Endothelial cell of umbilical vein (primary cell): ENCODE measurements at regions not wholly inside any gene's neighbourhood (a gene's known extent, or its start where the extent isn't known, plus 50 kb on each side); places are given as distances from the start of the nearest gene placed in this dataset.

Experiments used
- BruUV-seq: library from RNA; stranded (reverse); fragments of 400-500 nt; replicated peaks from 2 replicates; lab custom pipeline; 2021; lab: Mats Ljungman, UMichigan
- CTCF ChIA-PET: fragments of 300-600, 350-600 bp; sonication (Branson Sonifier 250); formaldehyde crosslinking; loops from one replicate; lab custom pipeline; 2021; ENCODE audit warnings: antibody characterized with exemption, inconsistent platforms; lab: Charles Lee
- POLR2A ChIA-PET: fragments of 300-600, 350-600 bp; sonication (Branson Sonifier 250); formaldehyde crosslinking; loops from one replicate; lab custom pipeline; 2021; ENCODE audit warnings: antibody characterized with exemption, inconsistent platforms; lab: Charles Lee
- DNase-seq: peaks from one replicate; pipeline ENCODE4 v3.0.0-alpha.2; 2011; ENCODE audit warnings: low read depth, low spot score
- FAIRE-seq: peaks from 2 replicates; lab custom pipeline; 2011; peaks lifted over from hg19 to GRCh38; lab: Jason Lieb, UNC
- H2AFZ ChIP-seq: 2 replicates; pipeline ENCODE4 v1.6.0; 2012; ENCODE audit warnings: low read depth, low read length, control low read depth, inconsistent platforms
- H3K27ac ChIP-seq: 2 replicates; pipeline ENCODE4 v1.5.1; 2011; ENCODE audit warnings: low read depth, mild to moderate bottlenecking, control low read depth, low read length, moderate library complexity; ENCODE audit not compliant: insufficient read depth
- H3K27me3 ChIP-seq, 2 experiments: 2 replicates each; pipeline versions ENCODE4 v1.6.0 to v1.6.1; 2011; ENCODE audit warnings: low read length in 2 of 2, mixed read lengths in 1 of 2; ENCODE audit not compliant: control insufficient read depth in 2 of 2, insufficient read depth in 2 of 2
- H3K36me3 ChIP-seq, 2 experiments: 2 replicates in 1 of 2; 3 replicates in 1 of 2; pipeline ENCODE4 v1.5.1; 2011; ENCODE audit warnings: low read length in 2 of 2, mild to moderate bottlenecking in 1 of 2, moderate library complexity in 1 of 2; ENCODE audit not compliant: control insufficient read depth in 2 of 2, insufficient read depth in 2 of 2; ENCODE audit errors: extremely low read depth in 1 of 2
- H3K4me1 ChIP-seq: 3 replicates; pipeline ENCODE4 v1.5.1; 2011; ENCODE audit warnings: mild to moderate bottlenecking, low read length; ENCODE audit not compliant: control insufficient read depth, insufficient read depth; ENCODE audit errors: extremely low read depth
- H3K4me2 ChIP-seq: 2 replicates; pipeline ENCODE4 v1.6.1; 2011; ENCODE audit warnings: low read length, control low read depth, mixed read lengths; ENCODE audit not compliant: insufficient read depth
- H3K4me3 ChIP-seq, 3 experiments: fragments of 200-600 bp in 1 of 3; sonication (generic), shearing (Covaris generic) in 1 of 3; replicated peaks in 1 of 3; 2 replicates each; pipeline ENCODE4 v1.5.1; 2011 to 2016; ENCODE audit warnings: control low read depth in 3 of 3, low read length in 3 of 3, mild to moderate bottlenecking in 2 of 3, inconsistent platforms in 1 of 3, low read depth in 1 of 3, moderate library complexity in 1 of 3; ENCODE audit not compliant: insufficient read depth in 1 of 3
- H3K79me2 ChIP-seq: 2 replicates; pipeline ENCODE4 v1.6.0; 2012; ENCODE audit warnings: low read length, inconsistent platforms; ENCODE audit not compliant: control insufficient read depth, insufficient read depth
- H3K9ac ChIP-seq: replicated peaks from 2 replicates; pipeline ENCODE3; 2011; ENCODE audit warnings: low read length, control low read depth; ENCODE audit not compliant: insufficient read depth; ENCODE audit errors: extremely low read depth
- H3K9me1 ChIP-seq: replicated peaks from 3 replicates; pipeline ENCODE4 v1.6.0; 2011; ENCODE audit warnings: mild to moderate bottlenecking, low read length; ENCODE audit not compliant: control insufficient read depth, insufficient read depth; ENCODE audit errors: extremely low read depth
- H3K9me3 ChIP-seq: replicated peaks from 2 replicates; pipeline ENCODE4 v1.5.1; 2012; ENCODE audit warnings: low read length, inconsistent platforms; ENCODE audit not compliant: control insufficient read depth, insufficient read depth
- H4K20me1 ChIP-seq: replicated peaks from 2 replicates; pipeline ENCODE3; 2011; ENCODE audit warnings: mild to moderate bottlenecking, low read length; ENCODE audit not compliant: control insufficient read depth, insufficient read depth; ENCODE audit errors: extremely low read depth
- EZH2 ChIP-seq: IDR thresholded peaks from 2 replicates; pipeline ENCODE4 v1.6.1; 2012; ENCODE audit warnings: borderline replicate concordance, low read depth, mild to moderate bottlenecking, moderate library complexity, low read length, inconsistent platforms; ENCODE audit not compliant: severe bottlenecking
- FOS ChIP-seq: IDR thresholded peaks from 2 replicates; pipeline ENCODE4 v1.6.1; 2011; ENCODE audit warnings: mild to moderate bottlenecking, low read length, moderate library complexity, borderline replicate concordance; ENCODE audit not compliant: insufficient read depth
- GATA2 ChIP-seq: IDR thresholded peaks from 2 replicates; pipeline ENCODE4 v1.7.0; 2011; ENCODE audit warnings: low read depth, mild to moderate bottlenecking, moderate library complexity, mixed read lengths, low read length; ENCODE audit not compliant: insufficient read length, insufficient read depth
- JUN ChIP-seq: IDR thresholded peaks from 2 replicates; pipeline ENCODE4 v1.6.1; 2011; ENCODE audit warnings: borderline replicate concordance, low read depth; ENCODE audit not compliant: insufficient read length, insufficient read depth
- MAX ChIP-seq: IDR thresholded peaks from 2 replicates; pipeline ENCODE4 v1.6.1; 2011; ENCODE audit not compliant: insufficient read depth, insufficient read length
- MYC ChIP-seq: IDR thresholded peaks from one replicate; pipeline ENCODE4 v1.6.1; 2011; ENCODE audit warnings: mild to moderate bottlenecking, low read depth, low read length
- POLR2A ChIP-seq: IDR thresholded peaks from 2 replicates; pipeline ENCODE4 v1.6.1; 2012; ENCODE audit warnings: low read depth, mild to moderate bottlenecking, control low read depth, low read length
- POLR2AphosphoS5 ChIP-seq: IDR thresholded peaks from 2 replicates; pipeline ENCODE4 v1.6.1; 2012; ENCODE audit warnings: low read depth, mild to moderate bottlenecking, control low read depth, low read length, moderate library complexity; ENCODE audit not compliant: insufficient read depth
- dilution Hi-C: fragments of 300-500 bp; cut with MboI; formaldehyde crosslinking; loops from one replicate; pipeline ENCODE4 v1.15.0; 2019; ENCODE audit warnings: low sequenced_read_pairs; ENCODE audit not compliant: extremely low pct_ligation_motif_present
- intact Hi-C: fragments of 100-400 bp; cut with micrococcal nuclease; formaldehyde crosslinking; loops from one replicate; pipeline ENCODE4 v1.10.0; 2022
- TF ChIP-seq, protein P1 (sequence below), 2 donors: IDR thresholded peaks; 1 replicate in 1 of 2; 2 replicates in 1 of 2; pipeline ENCODE4 v1.5.1; 2011; ENCODE audit warnings: low read length in 2 of 2, mild to moderate bottlenecking in 2 of 2, moderate library complexity in 2 of 2, control low read depth in 1 of 2, inconsistent platforms in 1 of 2, low read depth in 1 of 2; ENCODE audit not compliant: insufficient read depth in 1 of 2; ENCODE audit errors: extremely low read depth in 1 of 2

DNA sequence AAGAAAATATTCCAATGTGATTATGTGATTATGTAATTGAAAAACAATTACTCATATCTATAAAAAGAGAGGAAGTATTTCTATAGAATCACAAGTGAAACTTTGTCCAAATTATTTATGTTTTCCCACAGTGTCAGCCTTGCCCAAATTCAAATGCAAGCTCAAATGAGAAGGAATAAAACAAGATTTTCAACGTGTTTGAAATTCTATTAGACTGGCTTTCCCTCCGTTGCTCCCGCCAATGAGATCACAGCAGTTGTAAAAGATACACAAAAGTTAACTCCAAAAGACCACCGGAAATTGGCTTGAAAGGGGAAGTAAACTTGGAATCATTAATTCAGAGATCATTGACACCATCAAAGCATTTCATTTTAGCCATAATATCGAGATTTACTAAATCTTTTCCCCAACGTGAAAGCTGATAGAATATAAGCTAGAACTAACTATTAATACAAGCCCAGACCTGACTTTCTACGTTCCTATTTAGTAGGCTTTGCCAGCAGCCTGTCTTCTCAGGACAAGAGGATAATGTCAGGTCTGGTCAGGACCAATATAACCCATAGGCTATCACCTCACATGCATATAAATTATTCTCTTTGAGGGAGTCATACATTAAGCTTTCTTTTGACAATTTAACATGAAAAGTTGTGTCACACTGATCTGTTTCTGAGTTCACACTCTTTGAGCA is 222.6 kb upstream of the CHAC2 start:
- BruUV-seq: no TSS peak
- intact Hi-C loops: no loop called here
- POLR2A ChIA-PET: no interaction called here
- CTCF ChIA-PET: no interaction called here
- no peaks in the 10 kb centered on the region for H3K36me3 ChIP-seq
- TF ChIP-seq EZH2 (no peak), POLR2A (no peak), JUN (no peak), MYC (no peak), FOS (no peak), POLR2AphosphoS5 (no peak), MAX (no peak)
- H3K79me2 ChIP-seq: no peaks in the 10 kb centered on the region
- no peak overlapping the region for H3K4me2 ChIP-seq
- H3K4me3 ChIP-seq: no peak overlapping the region
- FAIRE-seq: no peak
- no peaks in the 10 kb centered on the region for H3K27me3 ChIP-seq
- no peak overlapping the region for H3K9ac ChIP-seq
- H3K27ac ChIP-seq: no peak overlapping the region
- H3K9me3 ChIP-seq: no peaks in the 10 kb centered on the region
- no peaks in the 10 kb centered on the region for H3K9me1 ChIP-seq
- H2AFZ ChIP-seq: no peak overlapping the region
- no peaks in the 10 kb centered on the region for H4K20me1 ChIP-seq
- H3K4me1 ChIP-seq: no peaks in the 10 kb centered on the region
- dilution Hi-C loops: no loop called here
- DNase-seq: no peak

- H3K4me2 ChIP-seq: no peak overlapping the region
- no peak overlapping the region for H3K4me3 ChIP-seq
- BruUV-seq: no TSS peak
- no peaks in the 10 kb centered on the region for H3K9me3 ChIP-seq
- TF ChIP-seq MYC (no peak), FOS (no peak), GATA2 (no peak), JUN (no peak), POLR2AphosphoS5 (no peak), EZH2 (no peak), MAX (no peak), POLR2A (no peak)
- TF ChIP-seq, protein P1, sequence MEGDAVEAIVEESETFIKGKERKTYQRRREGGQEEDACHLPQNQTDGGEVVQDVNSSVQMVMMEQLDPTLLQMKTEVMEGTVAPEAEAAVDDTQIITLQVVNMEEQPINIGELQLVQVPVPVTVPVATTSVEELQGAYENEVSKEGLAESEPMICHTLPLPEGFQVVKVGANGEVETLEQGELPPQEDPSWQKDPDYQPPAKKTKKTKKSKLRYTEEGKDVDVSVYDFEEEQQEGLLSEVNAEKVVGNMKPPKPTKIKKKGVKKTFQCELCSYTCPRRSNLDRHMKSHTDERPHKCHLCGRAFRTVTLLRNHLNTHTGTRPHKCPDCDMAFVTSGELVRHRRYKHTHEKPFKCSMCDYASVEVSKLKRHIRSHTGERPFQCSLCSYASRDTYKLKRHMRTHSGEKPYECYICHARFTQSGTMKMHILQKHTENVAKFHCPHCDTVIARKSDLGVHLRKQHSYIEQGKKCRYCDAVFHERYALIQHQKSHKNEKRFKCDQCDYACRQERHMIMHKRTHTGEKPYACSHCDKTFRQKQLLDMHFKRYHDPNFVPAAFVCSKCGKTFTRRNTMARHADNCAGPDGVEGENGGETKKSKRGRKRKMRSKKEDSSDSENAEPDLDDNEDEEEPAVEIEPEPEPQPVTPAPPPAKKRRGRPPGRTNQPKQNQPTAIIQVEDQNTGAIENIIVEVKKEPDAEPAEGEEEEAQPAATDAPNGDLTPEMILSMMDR (IDR thresholded peaks at IDR 0.05; ENCODE audit: extremely low read depth in 1 of 2, insufficient read depth in 1 of 2, low read depth in 1 of 2, low read length in 2 of 2): no peak
- H3K9ac ChIP-seq: no peak overlapping the region
- no peaks in the 10 kb centered on the region for H3K36me3 ChIP-seq
- H3K27ac ChIP-seq: no peak overlapping the region
- FAIRE-seq: no peak
- H2AFZ ChIP-seq: no peak overlapping the region
- no peak for DNase-seq
- no peaks in the 10 kb centered on the region for H3K9me1 ChIP-seq
- no peaks in the 10 kb centered on the region for H3K4me1 ChIP-seq
- ChIA-PET CTCF (no interaction called here), POLR2A (no interaction called here)
- dilution Hi-C loops (no loop called here), intact Hi-C loops (no loop called here)
- H3K79me2 ChIP-seq: no peaks in the 10 kb centered on the region
- H3K27me3 ChIP-seq: no peaks in the 10 kb centered on the region
- no peaks in the 10 kb centered on the region for H4K20me1 ChIP-seq
Measured at GRCh38 chr2:53543083-53543482, 224.5 kb upstream of the CHAC2 start.
